Activated CD4-positive, alpha-beta T cell treated with anti-CD3 and anti-CD28 coated beads, Interleukin-2, amount 50 U/mL, for 1 hour (primary cell): ENCODE measurements at regions not wholly inside any gene's neighbourhood (a gene's known extent, or its start where the extent isn't known, plus 50 kb on each side); places are given as distances from the start of the nearest gene placed in this dataset.

Experiments used
- DNase-seq: peaks from one replicate; pipeline ENCODE4 v3.0.0-alpha.2; 2020

GRCh38 chr3:59698091-59698490 is 648.3 kb upstream of the CFAP20DC start:
- no peak for DNase-seq

- DNase-seq: no peak
Observed at GRCh38 chr3:59696783-59697182, 647.0 kb upstream of the CFAP20DC start.

- no peak for DNase-seq
Observed at GRCh38 chr3:59695860-59696259, 646.0 kb upstream of the CFAP20DC start.

GRCh38 chr3:59692117-59692516 is 642.3 kb upstream of the CFAP20DC start:
- DNase-seq: no peak

- DNase-seq: no peak
Observed at GRCh38 chr3:59690886-59691285, 641.1 kb upstream of the CFAP20DC start.

GRCh38 chr3:59688636-59689035 is 638.8 kb upstream of the CFAP20DC start:
- DNase-seq: no peak

- DNase-seq: no peak
Observed at GRCh38 chr3:59685432-59685831, 635.6 kb upstream of the CFAP20DC start.

GRCh38 chr3:59684766-59685165 is 634.9 kb upstream of the CFAP20DC start:
- no peak for DNase-seq

- no peak for DNase-seq
Observed at GRCh38 chr3:59680919-59681318, 631.1 kb upstream of the CFAP20DC start.

- no peak for DNase-seq
Observed at GRCh38 chr3:59677747-59678702, 628.2 kb upstream of the CFAP20DC start.

- no peak for DNase-seq
Observed at GRCh38 chr3:59675495-59675894, 625.7 kb upstream of the CFAP20DC start.

- no peak for DNase-seq
Observed at GRCh38 chr3:59663076-59663850, 613.4 kb upstream of the CFAP20DC start.

GRCh38 chr3:59660852-59661625 is 611.2 kb upstream of the CFAP20DC start:
- no peak for DNase-seq

- DNase-seq: no peak
Observed at GRCh38 chr3:59660376-59660775, 610.6 kb upstream of the CFAP20DC start.

GRCh38 chr3:59659755-59660154 is 609.9 kb upstream of the CFAP20DC start:
- DNase-seq: no peak

GRCh38 chr3:59658866-59659265 is 609.0 kb upstream of the CFAP20DC start:
- DNase-seq: no peak

GRCh38 chr3:59658274-59658673 is 608.4 kb upstream of the CFAP20DC start:
- DNase-seq: no peak

- DNase-seq: no peak
Observed at GRCh38 chr3:59655418-59656015, 605.7 kb upstream of the CFAP20DC start.

GRCh38 chr3:59654480-59655417 is 604.9 kb upstream of the CFAP20DC start:
- no peak for DNase-seq

GRCh38 chr3:59654123-59654479 is 604.3 kb upstream of the CFAP20DC start:
- no peak for DNase-seq

- DNase-seq: no peak
Observed at GRCh38 chr3:59653405-59654122, 603.7 kb upstream of the CFAP20DC start.
